Activated effector memory CD4-positive, alpha-beta T cell treated with anti-CD3 and anti-CD28 coated beads, Interleukin-2, amount 50 U/mL, for 16 hours (primary cell): ENCODE measurements at regions not wholly inside any gene's neighbourhood (a gene's known extent, or its start where the extent isn't known, plus 50 kb on each side); places are given as distances from the start of the nearest gene placed in this dataset.

Experiments
- DNase-seq: peaks from one replicate; pipeline ENCODE4 v3.0.0-alpha.2; 2020

- no peak for DNase-seq
Observed at GRCh38 chr2:134129900-134130537, 123.9 kb upstream of the MGAT5 start.

GRCh38 chr2:134131681-134132489, 122.0 kb upstream of the MGAT5 start:
- DNase-seq: no peak

GRCh38 chr2:134132490-134132857, 121.4 kb upstream of the MGAT5 start:
- DNase-seq: no peak

GRCh38 chr2:134133622-134134312, 120.1 kb upstream of the MGAT5 start:
- no peak for DNase-seq

GRCh38 chr2:134134313-134134706, 119.6 kb upstream of the MGAT5 start:
- DNase-seq: no peak

- DNase-seq: no peak
Observed at GRCh38 chr2:134134827-134135226, 119.0 kb upstream of the MGAT5 start.

- no peak for DNase-seq
Observed at GRCh38 chr2:134135793-134136192, 118.1 kb upstream of the MGAT5 start.

- DNase-seq: no peak
Observed at GRCh38 chr2:134136731-134137130, 117.1 kb upstream of the MGAT5 start.

- DNase-seq: no peak
Observed at GRCh38 chr2:134137182-134137611, 116.7 kb upstream of the MGAT5 start.

- no peak for DNase-seq
Observed at GRCh38 chr2:134138115-134138514, 115.8 kb upstream of the MGAT5 start.

- no peak for DNase-seq
Observed at GRCh38 chr2:134139611-134140010, 114.3 kb upstream of the MGAT5 start.

GRCh38 chr2:134140251-134140661, 113.6 kb upstream of the MGAT5 start:
- DNase-seq: no peak

- DNase-seq: no peak
Observed at GRCh38 chr2:134141598-134142340, 112.1 kb upstream of the MGAT5 start.

GRCh38 chr2:134142341-134142738, 111.5 kb upstream of the MGAT5 start:
- DNase-seq: no peak

GRCh38 chr2:134142903-134143302, 111.0 kb upstream of the MGAT5 start:
- DNase-seq: no peak

GRCh38 chr2:134143568-134143967, 110.3 kb upstream of the MGAT5 start:
- no peak for DNase-seq

- no peak for DNase-seq
Observed at GRCh38 chr2:134144081-134144596, 109.7 kb upstream of the MGAT5 start.

GRCh38 chr2:134144651-134145050, 109.2 kb upstream of the MGAT5 start:
- no peak for DNase-seq

- DNase-seq: no peak
Observed at GRCh38 chr2:134145519-134145918, 108.4 kb upstream of the MGAT5 start.

- DNase-seq: no peak
Observed at GRCh38 chr2:134146161-134146560, 107.7 kb upstream of the MGAT5 start.

GRCh38 chr2:134146620-134147019, 107.3 kb upstream of the MGAT5 start:
- DNase-seq: no peak

- no peak for DNase-seq
Observed at GRCh38 chr2:134148172-134148571, 105.7 kb upstream of the MGAT5 start.
